ENCODE measurements at regions not wholly inside any gene's neighbourhood (a gene's known extent, or its start where the extent isn't known, plus 50 kb on each side); places are given as distances from the start of the nearest gene placed in this dataset.

DNA sequence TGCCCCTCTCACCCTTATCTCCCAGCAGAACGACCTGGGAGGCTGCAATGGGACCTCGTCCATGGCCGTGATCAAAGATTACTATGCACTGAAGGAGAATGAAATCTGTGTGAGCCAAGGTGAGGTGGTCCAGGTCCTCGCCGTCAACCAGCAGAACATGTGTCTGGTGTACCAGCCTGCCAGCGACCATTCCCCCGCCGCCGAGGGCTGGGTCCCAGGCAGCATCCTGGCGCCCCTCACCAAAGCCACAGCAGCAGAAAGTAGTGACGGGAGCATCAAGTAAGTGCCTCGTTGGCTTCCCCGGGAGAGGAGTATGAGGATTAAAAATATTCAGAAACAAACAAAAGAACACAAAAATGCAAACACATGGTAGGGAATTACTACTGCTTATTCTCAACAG is 55.9 kb upstream of the UMPS start:
- DNase-seq (ENCODE audit: insufficient read length, low spot score) = no peak
- no peak for FAIRE-seq

DNA sequence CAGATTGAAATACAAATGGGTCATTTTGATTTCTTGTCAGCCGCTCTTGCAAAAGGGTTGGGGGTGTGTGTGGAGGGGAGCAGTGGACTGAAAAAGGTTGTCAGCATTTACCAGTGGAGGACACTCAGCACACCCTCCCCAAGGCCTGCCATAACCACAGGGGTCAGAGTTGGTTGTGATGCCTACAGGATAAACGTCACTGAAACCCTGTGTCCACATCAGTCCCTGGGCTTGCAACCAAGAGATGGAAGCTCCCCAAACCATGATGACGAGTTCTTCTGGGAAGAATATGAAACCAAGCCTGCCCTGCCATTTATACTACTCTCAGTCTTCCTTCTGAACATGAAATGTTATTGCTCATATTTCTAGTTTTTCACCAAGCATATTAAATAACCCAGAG is 54.0 kb upstream of the UMPS start:
- no peak for FAIRE-seq
- DNase-seq (ENCODE audit: insufficient read length, low spot score) = no peak

GRCh38 chr3:124679048-124679638 is 51.1 kb upstream of the UMPS start:
- FAIRE-seq (no peak), DNase-seq (ENCODE audit: insufficient read length, low spot score) (no peak)
